SK-N-SH (cell line): ENCODE measurements at regions not wholly inside any gene's neighbourhood (a gene's known extent, or its start where the extent isn't known, plus 50 kb on each side); places are given as distances from the start of the nearest gene placed in this dataset.

Source experiments
- CTCF ChIA-PET: fragments of 300-600, 350-600 bp; formaldehyde crosslinking; extraction: SDS; loops from one replicate; lab custom pipeline; 2021; lab: Yijun Ruan, JAX
- POLR2A ChIA-PET: fragments of 350-600 bp; sonication (Branson Sonifier 250); formaldehyde crosslinking; extraction: SDS; loops from one replicate; lab custom pipeline; 2020; ENCODE audit warnings: antibody characterized with exemption, inconsistent platforms; lab: Yijun Ruan, JAX
- DNase-seq: peaks from one replicate; pipeline ENCODE4 v3.0.0; 2012
- H2AFZ ChIP-seq: fragments of 200-600 bp; sonication (generic); 2 replicates; pipeline ENCODE4 v1.8.1; 2016; ENCODE audit warnings: antibody characterized with exemption, mild to moderate bottlenecking, low read depth
- H3F3A ChIP-seq: fragments of 200-600 bp; sonication (generic); replicated peaks from 2 replicates; pipeline ENCODE3; 2016; ENCODE audit warnings: antibody characterized with exemption, mild to moderate bottlenecking; ENCODE audit not compliant: insufficient read depth
- H3K27ac ChIP-seq, 2 experiments: fragments of 200-500 bp in 1 of 2; fragments of 200-600 bp in 1 of 2; sonication (Bioruptor generic) in 1 of 2; sonication (generic), shearing (Covaris generic) in 1 of 2; 2 replicates each; pipeline versions ENCODE4 v1.5.1 to v1.6.1; 2014 to 2016; ENCODE audit warnings: low read depth in 2 of 2, inconsistent platforms in 1 of 2, low read length in 1 of 2, mild to moderate bottlenecking in 1 of 2, mixed read lengths in 1 of 2
- H3K27me3 ChIP-seq: fragments of 200-600 bp; sonication (generic), shearing (Covaris generic); 2 replicates; pipeline ENCODE4 v1.6.1; 2016; ENCODE audit warnings: mixed run types; ENCODE audit not compliant: insufficient read depth
- H3K36me3 ChIP-seq, 2 experiments: fragments of 200-500 bp in 1 of 2; fragments of 200-600 bp in 1 of 2; sonication (Bioruptor generic) in 1 of 2; sonication (generic) in 1 of 2; replicated peaks in 1 of 2; 2 replicates each; pipeline versions ENCODE3 to v1.5.1; 2014 to 2016; ENCODE audit warnings: low read length in 1 of 2, mild to moderate bottlenecking in 1 of 2; ENCODE audit not compliant: insufficient read depth in 2 of 2, control insufficient read depth in 1 of 2
- H3K4me1 ChIP-seq, 2 experiments: fragments of 200-500 bp in 1 of 2; fragments of 200-600 bp in 1 of 2; sonication (Bioruptor generic) in 1 of 2; sonication (generic), shearing (Covaris generic) in 1 of 2; 2 replicates each; pipeline versions ENCODE4 v1.5.1 to v1.6.1; 2014 to 2016; ENCODE audit warnings: low read depth in 1 of 2, low read length in 1 of 2, mixed run types in 1 of 2; ENCODE audit not compliant: insufficient read depth in 2 of 2, control insufficient read depth in 1 of 2
- H3K4me2 ChIP-seq: fragments of 200-600 bp; sonication (generic), shearing (Covaris generic); 2 replicates; pipeline ENCODE4 v1.6.1; 2017; ENCODE audit warnings: mixed run types
- H3K4me3 ChIP-seq, 2 experiments: fragments of 200-500 bp in 1 of 2; fragments of 200-600 bp in 1 of 2; sonication (Bioruptor generic) in 1 of 2; sonication (generic), shearing (Covaris generic) in 1 of 2; 2 replicates each; pipeline versions ENCODE4 v1.5.1 to v1.8.1; 2014 to 2016; ENCODE audit warnings: low read depth in 2 of 2, inconsistent platforms in 1 of 2, low read length in 1 of 2, mild to moderate bottlenecking in 1 of 2, mixed read lengths in 1 of 2, moderate library complexity in 1 of 2
- H3K79me2 ChIP-seq: fragments of 200-600 bp; sonication (generic); 2 replicates; pipeline ENCODE4 v1.8.1; 2017; ENCODE audit warnings: mild to moderate bottlenecking; ENCODE audit not compliant: insufficient read depth
- H3K9ac ChIP-seq: fragments of 200-600 bp; sonication (generic); 2 replicates; pipeline ENCODE4 v1.6.1; 2017; ENCODE audit warnings: mixed run types
- H3K9me2 ChIP-seq: fragments of 200-600 bp; sonication (generic); 2 replicates; pipeline ENCODE4 v1.6.1; 2017; ENCODE audit warnings: mixed run types
- H3K9me3 ChIP-seq: fragments of 200-600 bp; sonication (generic); 2 replicates; pipeline ENCODE4 v1.6.1; 2017; ENCODE audit warnings: mixed run types, mild to moderate bottlenecking, moderate library complexity
- H4K20me1 ChIP-seq: fragments of 200-600 bp; sonication (generic); 2 replicates; pipeline ENCODE4 v1.6.1; 2017; ENCODE audit warnings: mild to moderate bottlenecking, mixed run types; ENCODE audit not compliant: insufficient read depth
- EP300 ChIP-seq, 2 experiments: IDR thresholded peaks; 2 replicates each; pipeline versions ENCODE4 v1.4.0 to v1.6.1; 2012; ENCODE audit warnings: borderline replicate concordance in 1 of 2, low read depth in 1 of 2, low read length in 1 of 2
- FOSL2 ChIP-seq: IDR thresholded peaks from 2 replicates; pipeline ENCODE4 v1.4.0; 2012; ENCODE audit warnings: low read depth, mild to moderate bottlenecking, moderate library complexity, borderline replicate concordance
- JUND ChIP-seq: IDR thresholded peaks from 2 replicates; pipeline ENCODE4 v1.4.0; 2012
- NFIC ChIP-seq: IDR thresholded peaks from 2 replicates; pipeline ENCODE4 v1.4.0; 2012; ENCODE audit warnings: borderline replicate concordance
- NRF1 ChIP-seq: IDR thresholded peaks from 2 replicates; pipeline ENCODE4 v1.6.1; 2012; ENCODE audit warnings: low read depth, mild to moderate bottlenecking, low read length
- TCF12 ChIP-seq: IDR thresholded peaks from 2 replicates; pipeline ENCODE4 v1.4.0; 2012
- TEAD4 ChIP-seq: IDR thresholded peaks from 2 replicates; pipeline ENCODE4 v1.4.0; 2012; ENCODE audit warnings: mild to moderate bottlenecking, borderline replicate concordance; ENCODE audit not compliant: insufficient read depth
- YY1 ChIP-seq: IDR thresholded peaks from 2 replicates; pipeline ENCODE4 v1.4.0; 2012; ENCODE audit warnings: low read depth, mild to moderate bottlenecking
- WGBS: methylation state at CpG from one replicate; pipeline ENCODE4 v1.1.6; 2017; ENCODE audit warnings: low lambda C conversion rate; 5-methylcytosine and 5-hydroxymethylcytosine counted together
- TF ChIP-seq, protein P1 (sequence below): IDR thresholded peaks from 2 replicates; pipeline ENCODE4 v1.4.0; 2012; ENCODE audit warnings: low read depth, borderline replicate concordance
- TF ChIP-seq, protein P2 (sequence below): IDR thresholded peaks from 2 replicates; pipeline ENCODE4; 2012
- TF ChIP-seq, protein P3 (sequence below): fragments of 200-600 bp; sonication (generic); IDR thresholded peaks from 2 replicates; pipeline ENCODE4 v1.6.1; 2017; ENCODE audit warnings: antibody characterized with exemption, mild to moderate bottlenecking, moderate library complexity

DNA sequence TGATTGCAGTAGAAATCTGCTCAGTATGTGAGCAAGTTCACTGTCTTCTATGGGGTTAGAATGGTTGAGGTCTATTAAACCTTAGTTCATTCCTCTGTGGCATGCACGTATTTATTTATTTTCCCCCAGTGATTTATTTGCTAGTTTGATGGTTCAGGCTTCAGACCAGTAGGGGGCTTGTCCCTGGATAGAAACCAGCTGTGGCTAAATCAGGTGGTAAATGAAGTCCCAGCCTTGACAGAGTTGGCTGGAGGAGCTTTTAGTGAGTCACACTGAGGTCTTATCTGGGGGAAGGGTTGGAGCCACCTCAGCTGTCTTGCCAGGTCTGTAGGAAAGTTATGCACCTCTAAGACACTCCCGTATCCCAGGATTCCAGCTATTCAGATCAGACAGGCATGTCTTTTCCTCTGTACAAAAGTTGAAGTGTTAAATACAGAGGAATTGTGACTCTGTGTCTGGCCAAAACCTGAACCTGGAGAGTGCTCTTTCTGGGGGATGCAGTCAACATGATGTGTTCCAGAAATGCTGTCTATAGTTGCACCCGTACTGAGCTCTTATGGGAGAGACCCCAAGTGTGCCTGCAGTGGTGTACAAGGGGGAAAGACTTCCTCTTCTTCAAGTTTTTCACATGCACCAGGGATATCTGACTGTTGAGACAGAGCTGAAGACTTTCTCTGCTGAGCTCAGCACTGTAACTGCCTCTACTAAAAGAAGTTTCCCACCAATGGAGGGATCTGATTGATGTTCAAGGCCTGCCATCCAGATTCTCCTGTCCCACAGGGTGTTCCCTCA, 1322.1 kb downstream of the TMEM121 start:
- Histone ChIP-seq H3K9me2 (no peaks in the 10 kb centered on the region), H3K4me3 (no peak overlapping the region), H3F3A (peaks cover 13% of the 10 kb centered on the region), H3K79me2 (no peaks in the 10 kb centered on the region), H4K20me1 (no peaks in the 10 kb centered on the region), H2AFZ (no peak overlapping the region), H3K27me3 (0 out of 2 replicates have a peak, but pooled peaks cover 4% of the 10 kb centered on the region), H3K27ac (no peak overlapping the region), H3K9ac (no peak overlapping the region), H3K4me2 (0 out of 2 replicates have a peak overlapping the region, but pooled peaks have one; percentile 35), H3K4me1 (peaks cover 10 to 16% of the 10 kb centered on the region in 2 experiments; a peak in 3 of 4 replicates), H3K9me3 (no peaks in the 10 kb centered on the region; the same call in 1 of the 2 replicates)
- WGBS, result 0% methylated on average over 3 of the region's 3 CpGs
- DNase-seq, result no peak
- ChIA-PET POLR2A (no interaction called here), CTCF (interaction anchor here (1.1 to 1.3 kb wide), 2 partner anchors 9 to 24 kb away, joined by 3 to 7 read pairs; no protein-coding TSS in a partner anchor)
- TF ChIP-seq FOSL2, result no peak; the same call in 1 of the 2 replicates
- TF ChIP-seq NRF1, result no peak
- TF ChIP-seq TEAD4, result no peak
- no peak for TF ChIP-seq EP300 (IDR thresholded peaks at IDR 0.05; ENCODE audit: borderline replicate concordance in 1 of 2, low read depth in 1 of 2, low read length in 1 of 2)
- TF ChIP-seq, protein P1, sequence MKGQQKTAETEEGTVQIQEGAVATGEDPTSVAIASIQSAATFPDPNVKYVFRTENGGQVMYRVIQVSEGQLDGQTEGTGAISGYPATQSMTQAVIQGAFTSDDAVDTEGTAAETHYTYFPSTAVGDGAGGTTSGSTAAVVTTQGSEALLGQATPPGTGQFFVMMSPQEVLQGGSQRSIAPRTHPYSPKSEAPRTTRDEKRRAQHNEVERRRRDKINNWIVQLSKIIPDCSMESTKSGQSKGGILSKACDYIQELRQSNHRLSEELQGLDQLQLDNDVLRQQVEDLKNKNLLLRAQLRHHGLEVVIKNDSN, result no peak
- TF ChIP-seq, protein P2, sequence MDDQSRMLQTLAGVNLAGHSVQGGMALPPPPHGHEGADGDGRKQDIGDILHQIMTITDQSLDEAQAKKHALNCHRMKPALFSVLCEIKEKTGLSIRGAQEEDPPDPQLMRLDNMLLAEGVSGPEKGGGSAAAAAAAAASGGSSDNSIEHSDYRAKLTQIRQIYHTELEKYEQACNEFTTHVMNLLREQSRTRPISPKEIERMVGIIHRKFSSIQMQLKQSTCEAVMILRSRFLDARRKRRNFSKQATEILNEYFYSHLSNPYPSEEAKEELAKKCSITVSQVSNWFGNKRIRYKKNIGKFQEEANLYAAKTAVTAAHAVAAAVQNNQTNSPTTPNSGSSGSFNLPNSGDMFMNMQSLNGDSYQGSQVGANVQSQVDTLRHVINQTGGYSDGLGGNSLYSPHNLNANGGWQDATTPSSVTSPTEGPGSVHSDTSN, result peak; percentile 71
- peak; percentile 72 for TF ChIP-seq TCF12
- TF ChIP-seq YY1, result no peak
- TF ChIP-seq, protein P3, sequence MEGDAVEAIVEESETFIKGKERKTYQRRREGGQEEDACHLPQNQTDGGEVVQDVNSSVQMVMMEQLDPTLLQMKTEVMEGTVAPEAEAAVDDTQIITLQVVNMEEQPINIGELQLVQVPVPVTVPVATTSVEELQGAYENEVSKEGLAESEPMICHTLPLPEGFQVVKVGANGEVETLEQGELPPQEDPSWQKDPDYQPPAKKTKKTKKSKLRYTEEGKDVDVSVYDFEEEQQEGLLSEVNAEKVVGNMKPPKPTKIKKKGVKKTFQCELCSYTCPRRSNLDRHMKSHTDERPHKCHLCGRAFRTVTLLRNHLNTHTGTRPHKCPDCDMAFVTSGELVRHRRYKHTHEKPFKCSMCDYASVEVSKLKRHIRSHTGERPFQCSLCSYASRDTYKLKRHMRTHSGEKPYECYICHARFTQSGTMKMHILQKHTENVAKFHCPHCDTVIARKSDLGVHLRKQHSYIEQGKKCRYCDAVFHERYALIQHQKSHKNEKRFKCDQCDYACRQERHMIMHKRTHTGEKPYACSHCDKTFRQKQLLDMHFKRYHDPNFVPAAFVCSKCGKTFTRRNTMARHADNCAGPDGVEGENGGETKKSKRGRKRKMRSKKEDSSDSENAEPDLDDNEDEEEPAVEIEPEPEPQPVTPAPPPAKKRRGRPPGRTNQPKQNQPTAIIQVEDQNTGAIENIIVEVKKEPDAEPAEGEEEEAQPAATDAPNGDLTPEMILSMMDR, result peak; percentile 51
- TF ChIP-seq NFIC, result peak; percentile 52; the same call in 1 of the 2 replicates
- no peak for TF ChIP-seq JUND
- TF ChIP-seq, all 33 proteins: peak for 4
- no peaks in the 10 kb centered on the region for H3K36me3 ChIP-seq
